H9 (cell line): ENCODE measurements at regions not wholly inside any gene's neighbourhood (a gene's known extent, or its start where the extent isn't known, plus 50 kb on each side); places are given as distances from the start of the nearest gene placed in this dataset.

Experiments
- DNase-seq: peaks from one replicate; pipeline ENCODE4 v3.0.0-alpha.2; 2017
- H2AFZ ChIP-seq: one replicate; pipeline ENCODE4 v1.6.1; 2013; ENCODE audit warnings: mild to moderate bottlenecking, low read length, control low read depth, moderate library complexity
- H2AK5ac ChIP-seq: 2 replicates; pipeline ENCODE4 v1.6.1; 2013; ENCODE audit warnings: low read length, control low read depth, mixed read lengths; ENCODE audit not compliant: insufficient read length
- H2BK120ac ChIP-seq: one replicate; pipeline ENCODE4 v1.6.1; 2013; ENCODE audit warnings: low read depth, mild to moderate bottlenecking, low read length, control low read depth, inconsistent platforms; ENCODE audit not compliant: poor library complexity, severe bottlenecking
- H2BK12ac ChIP-seq: 2 replicates; pipeline ENCODE4 v1.6.1; 2013; ENCODE audit warnings: low read length, control low read depth, mixed read lengths, low read depth; ENCODE audit not compliant: insufficient read length
- H2BK15ac ChIP-seq: 2 replicates; pipeline ENCODE4 v1.6.1; 2013; ENCODE audit warnings: low read depth, low read length, control low read depth
- H2BK20ac ChIP-seq: one replicate; pipeline ENCODE4 v1.6.1; 2013; ENCODE audit warnings: low read depth, mild to moderate bottlenecking, low read length, control low read depth, inconsistent platforms; ENCODE audit not compliant: poor library complexity, severe bottlenecking
- H2BK5ac ChIP-seq: 2 replicates; pipeline ENCODE4 v1.6.1; 2013; ENCODE audit warnings: low read length, control low read depth, mixed read lengths; ENCODE audit not compliant: insufficient read length
- H3K14ac ChIP-seq: 2 replicates; pipeline ENCODE4 v1.6.1; 2013; ENCODE audit warnings: low read length, control low read depth; ENCODE audit not compliant: insufficient read depth
- H3K18ac ChIP-seq: 2 replicates; pipeline ENCODE4 v1.6.1; 2013; ENCODE audit warnings: low read depth, mild to moderate bottlenecking, mixed read lengths, low read length, control low read depth; ENCODE audit not compliant: insufficient read length
- H3K23ac ChIP-seq: 2 replicates; pipeline ENCODE4 v1.6.1; 2013; ENCODE audit warnings: low read length, control low read depth, mixed read lengths, low read depth; ENCODE audit not compliant: insufficient read length
- H3K23me2 ChIP-seq: 2 replicates; pipeline ENCODE4 v1.6.1; 2013; ENCODE audit warnings: low read depth, mild to moderate bottlenecking, mixed read lengths, low read length, control low read depth; ENCODE audit not compliant: insufficient read length, poor library complexity, severe bottlenecking
- H3K27ac ChIP-seq: 2 replicates; pipeline ENCODE4 v1.5.1; 2013; ENCODE audit warnings: low read length, control low read depth, mixed read lengths, low read depth; ENCODE audit not compliant: insufficient read length
- H3K27me3 ChIP-seq: 2 replicates; pipeline ENCODE4 v1.6.1; 2013; ENCODE audit warnings: low read length, control low read depth, inconsistent platforms; ENCODE audit not compliant: insufficient read depth
- H3K4ac ChIP-seq: 2 replicates; pipeline ENCODE4 v1.6.1; 2013; ENCODE audit warnings: low read depth, mild to moderate bottlenecking, control low read depth, inconsistent platforms, low read length, moderate library complexity
- H3K4me1 ChIP-seq: 2 replicates; pipeline ENCODE4 v1.6.1; 2013; ENCODE audit warnings: low read length, control low read depth, inconsistent platforms; ENCODE audit not compliant: insufficient read depth
- H3K4me2 ChIP-seq: 2 replicates; pipeline ENCODE4 v1.6.1; 2013; ENCODE audit warnings: low read length, control low read depth, mixed read lengths; ENCODE audit not compliant: insufficient read length, insufficient read depth
- H3K56ac ChIP-seq: 2 replicates; pipeline ENCODE4 v1.6.1; 2013; ENCODE audit warnings: low read depth, mild to moderate bottlenecking, mixed read lengths, low read length, control low read depth; ENCODE audit not compliant: insufficient read length
- H3K79me1 ChIP-seq: 2 replicates; pipeline ENCODE4 v1.6.1; 2013; ENCODE audit warnings: low read depth, mild to moderate bottlenecking, moderate library complexity, low read length, control low read depth, inconsistent platforms; ENCODE audit not compliant: insufficient read depth, poor library complexity, severe bottlenecking
- H3K79me2 ChIP-seq: 2 replicates; pipeline ENCODE4 v1.6.1; 2013; ENCODE audit warnings: low read length, control low read depth, inconsistent platforms; ENCODE audit not compliant: insufficient read depth
- H3K9ac ChIP-seq: 2 replicates; pipeline ENCODE4 v1.6.1; 2013; ENCODE audit warnings: low read length, control low read depth, mixed read lengths; ENCODE audit not compliant: insufficient read length; ENCODE audit errors: extremely low read depth
- H3K9me3 ChIP-seq: one replicate; pipeline ENCODE4 v1.6.1; 2013; ENCODE audit warnings: low read depth, low read length, inconsistent platforms; ENCODE audit not compliant: control insufficient read depth
- H3T11ph ChIP-seq: one replicate; pipeline ENCODE4 v1.6.1; 2013; ENCODE audit warnings: mild to moderate bottlenecking, low read length, control low read depth, inconsistent platforms
- H4K20me1 ChIP-seq: one replicate; pipeline ENCODE4 v1.6.1; 2013; ENCODE audit not compliant: control insufficient read depth, insufficient read length, insufficient read depth
- H4K5ac ChIP-seq: 2 replicates; pipeline ENCODE4 v1.6.1; 2013; ENCODE audit warnings: low read depth, mild to moderate bottlenecking, mixed read lengths, low read length, control low read depth; ENCODE audit not compliant: insufficient read length
- H4K8ac ChIP-seq: replicated peaks from 2 replicates; pipeline ENCODE4 v1.6.1; 2013; ENCODE audit warnings: low read length, control low read depth, mixed read lengths, low read depth; ENCODE audit not compliant: insufficient read length
- H4K91ac ChIP-seq: 2 replicates; pipeline ENCODE4 v1.6.1; 2013; ENCODE audit warnings: low read depth, mild to moderate bottlenecking, moderate library complexity, mixed read lengths, low read length, control low read depth; ENCODE audit not compliant: insufficient read length
- H3K27ac Mint-ChIP-seq, 3 experiments: 2 replicates in 2 of 3; 3 replicates in 1 of 3; pipeline ENCODE4 v1.8.0; 2020 to 2021; ENCODE audit warnings: mixed read lengths in 3 of 3, mild to moderate bottlenecking in 1 of 3, moderate library complexity in 1 of 3
- H3K27me3 Mint-ChIP-seq: 2 replicates; pipeline ENCODE4 v1.8.0; 2021; ENCODE audit warnings: low read depth, mild to moderate bottlenecking, moderate library complexity, mixed read lengths
- H3K36me3 Mint-ChIP-seq, 3 experiments: 2 replicates in 2 of 3; 3 replicates in 1 of 3; pipeline ENCODE4 v1.8.0; 2020 to 2021; ENCODE audit warnings: low read depth in 3 of 3, mixed read lengths in 3 of 3; ENCODE audit not compliant: insufficient read depth in 1 of 3
- H3K4me1 Mint-ChIP-seq, 2 experiments: 2 replicates each; pipeline ENCODE4 v1.8.0; 2020; ENCODE audit warnings: mixed read lengths in 2 of 2
- H3K4me3 Mint-ChIP-seq, 2 experiments: 2 replicates in 1 of 2; 3 replicates in 1 of 2; pipeline ENCODE4 v1.8.0; 2020 to 2021; ENCODE audit warnings: mild to moderate bottlenecking in 2 of 2, mixed read lengths in 2 of 2, moderate library complexity in 1 of 2
- H3K9me3 Mint-ChIP-seq, 2 experiments: 2 replicates in 1 of 2; 3 replicates in 1 of 2; pipeline ENCODE4 v1.8.0; 2020; ENCODE audit warnings: mild to moderate bottlenecking in 2 of 2, mixed read lengths in 2 of 2, moderate library complexity in 1 of 2
- CTCF ChIP-seq: fragments of 200-600 bp; sonication (generic); conservative IDR thresholded peaks from 3 replicates; pipeline ENCODE4 v1.8.0; 2021; ENCODE audit warnings: antibody characterized with exemption, mild to moderate bottlenecking
- WGBS: extraction: QIAGEN DNeasy Blood & Tissue Kit; methylation state at CpG from one replicate; pipeline ENCODE4 v1.1.7; 2013; ENCODE audit warnings: missing lambda C conversion rate, low lambda C conversion rate, mixed read lengths; ENCODE audit not compliant: insufficient read length; ENCODE audit errors: extremely low coverage; 5-methylcytosine and 5-hydroxymethylcytosine counted together

GRCh38 chr2:14723684-14724083 lies 91.2 kb downstream of the LRATD1 start:
- Histone ChIP-seq H3K27ac (no peak overlapping the region), H3K23me2 (no peaks in the 10 kb centered on the region), H3K18ac (no peak overlapping the region), H2BK5ac (no peak overlapping the region), H3K9ac (no peak overlapping the region), H2BK12ac (no peak overlapping the region), H3K4me1 (no peaks in the 10 kb centered on the region), H3K4me2 (no peak overlapping the region), H3K79me1 (no peaks in the 10 kb centered on the region), H3K27me3 (no peaks in the 10 kb centered on the region), H2AK5ac (no peak overlapping the region), H2BK15ac (no peak overlapping the region), H3K23ac (no peak overlapping the region), H4K91ac (no peak overlapping the region), H3K14ac (no peak overlapping the region), H3K79me2 (no peaks in the 10 kb centered on the region), H4K8ac (no peak overlapping the region), H2BK20ac (no peak overlapping the region), H4K20me1 (no peaks in the 10 kb centered on the region), H3K9me3 (no peaks in the 10 kb centered on the region), H4K5ac (no peak overlapping the region), H3T11ph (no peak overlapping the region), H3K56ac (no peak overlapping the region), H2BK120ac (no peak overlapping the region), H3K4ac (no peak overlapping the region), H2AFZ (no peak overlapping the region)
- no peak for DNase-seq
- Mint-ChIP-seq H3K27ac (no peak overlapping the region), H3K36me3 (no peaks in the 10 kb centered on the region), H3K9me3 (no peaks in the 10 kb centered on the region), H3K4me1 (no peaks in the 10 kb centered on the region), H3K4me3 (no peak overlapping the region), H3K27me3 (no peaks in the 10 kb centered on the region)
- no peak for TF ChIP-seq CTCF
- WGBS = no CpG with 5 or more reads among the region's 5 CpGs
